DND-41 (cell line): ENCODE measurements at regions not wholly inside any gene's neighbourhood (a gene's known extent, or its start where the extent isn't known, plus 50 kb on each side); places are given as distances from the start of the nearest gene placed in this dataset.

Source experiments
- ATAC-seq: fragments of 200-7000 bp; cut with Tn5 transposase; 3 replicates; pipeline ENCODE4 v1.9.1; 2021; ENCODE audit warnings: low read depth; ENCODE audit not compliant: insufficient read depth
- DNase-seq: peaks from one replicate; pipeline ENCODE4 v3.0.0-alpha.2; 2020
- H2AFZ ChIP-seq: 2 replicates; pipeline ENCODE4 v1.6.0; 2012; ENCODE audit warnings: low read depth, low read length
- H3K27ac ChIP-seq: 2 replicates; pipeline ENCODE4 v1.5.1; 2012; ENCODE audit warnings: low read length, inconsistent platforms
- H3K27me3 ChIP-seq: fragments of 200-600 bp; sonication (generic); 2 replicates; pipeline ENCODE4 v1.6.0; 2012; ENCODE audit warnings: low read length, mild to moderate bottlenecking, inconsistent platforms; ENCODE audit not compliant: insufficient read depth, poor library complexity
- H3K36me3 ChIP-seq: 2 replicates; pipeline ENCODE4 v1.5.1; 2012; ENCODE audit warnings: low read length, inconsistent platforms; ENCODE audit not compliant: insufficient read depth
- H3K4me1 ChIP-seq: 2 replicates; pipeline ENCODE4 v1.5.1; 2012; ENCODE audit warnings: mild to moderate bottlenecking, low read length; ENCODE audit not compliant: insufficient read depth
- H3K4me2 ChIP-seq: 2 replicates; pipeline ENCODE4 v1.6.0; 2012; ENCODE audit warnings: mild to moderate bottlenecking, moderate library complexity, low read length, inconsistent platforms; ENCODE audit not compliant: insufficient read depth
- H3K4me3 ChIP-seq, 2 experiments: fragments of 200-600 bp in 1 of 2; shearing (Covaris generic) in 1 of 2; 2 replicates each; pipeline ENCODE4 v1.5.1; 2012 to 2016; ENCODE audit warnings: inconsistent platforms in 2 of 2, low read length in 2 of 2, mild to moderate bottlenecking in 2 of 2, low read depth in 1 of 2, moderate library complexity in 1 of 2
- H3K79me2 ChIP-seq: 2 replicates; pipeline ENCODE4 v1.6.0; 2012; ENCODE audit warnings: low read length, inconsistent platforms; ENCODE audit not compliant: insufficient read depth
- H3K9ac ChIP-seq: 2 replicates; pipeline ENCODE4 v1.6.0; 2012; ENCODE audit warnings: low read depth, mild to moderate bottlenecking, inconsistent platforms, low read length, moderate library complexity
- H3K9me3 ChIP-seq: 2 replicates; pipeline ENCODE4 v1.5.1; 2012; ENCODE audit warnings: low read length, moderate library complexity, mild to moderate bottlenecking, inconsistent platforms; ENCODE audit not compliant: insufficient read depth, severe bottlenecking
- H4K20me1 ChIP-seq: 2 replicates; pipeline ENCODE4 v1.6.0; 2012; ENCODE audit warnings: low read length; ENCODE audit not compliant: insufficient read depth
- CTCF ChIP-seq: IDR thresholded peaks from 2 replicates; pipeline ENCODE4 v1.5.1; 2012; ENCODE audit warnings: borderline replicate concordance, low read length, moderate library complexity, mild to moderate bottlenecking; ENCODE audit not compliant: poor library complexity, severe bottlenecking; ENCODE audit errors: extremely low read depth
- EZH2 ChIP-seq: IDR thresholded peaks from 3 replicates; pipeline ENCODE4 v1.6.1; 2012; ENCODE audit warnings: borderline replicate concordance, low read depth, mild to moderate bottlenecking, moderate library complexity, low read length, inconsistent platforms; ENCODE audit not compliant: severe bottlenecking

DNA sequence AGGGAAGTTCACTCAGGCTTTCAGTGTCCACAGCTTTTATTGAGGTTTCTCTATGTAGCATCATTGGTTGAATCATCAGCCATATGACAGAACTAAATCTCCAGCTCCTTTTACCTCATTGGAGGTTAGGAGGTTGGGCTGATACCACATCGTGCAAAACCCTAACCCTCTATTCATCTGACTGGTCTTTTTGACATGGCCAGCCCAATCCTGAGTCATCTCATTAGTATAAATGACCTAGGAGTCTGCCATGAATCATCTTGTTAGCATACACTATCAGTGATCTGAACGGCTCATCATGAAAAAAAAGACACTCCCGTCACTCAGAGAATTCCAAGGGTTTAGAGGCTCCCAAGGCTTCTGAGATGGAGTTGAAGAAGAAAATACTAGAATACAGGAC, 669.8 kb upstream of the POT1 start:
- Histone ChIP-seq H3K79me2 (no peaks in the 10 kb centered on the region), H2AFZ (no peak overlapping the region), H4K20me1 (no peaks in the 10 kb centered on the region), H3K4me1 (no peaks in the 10 kb centered on the region), H3K4me3 (no peak overlapping the region), H3K9me3 (no peaks in the 10 kb centered on the region), H3K4me2 (no peak overlapping the region), H3K27me3 (no peaks in the 10 kb centered on the region), H3K27ac (no peak overlapping the region), H3K9ac (no peak overlapping the region), H3K36me3 (no peaks in the 10 kb centered on the region)
- ATAC-seq (no peak), DNase-seq (no peak)
- no peak for TF ChIP-seq EZH2
- TF ChIP-seq CTCF = no peak

GRCh38 chr7:125592331-125592730, 662.7 kb upstream of the POT1 start:
- H4K20me1 ChIP-seq = no peaks in the 10 kb centered on the region
- H2AFZ ChIP-seq = no peak overlapping the region
- H3K36me3 ChIP-seq = no peaks in the 10 kb centered on the region
- no peaks in the 10 kb centered on the region for H3K9me3 ChIP-seq
- no peaks in the 10 kb centered on the region for H3K79me2 ChIP-seq
- TF ChIP-seq EZH2 (no peak), CTCF (no peak)
- no peak overlapping the region for H3K9ac ChIP-seq
- H3K27me3 ChIP-seq = no peaks in the 10 kb centered on the region
- no peak for DNase-seq
- no peak overlapping the region for H3K4me3 ChIP-seq
- no peaks in the 10 kb centered on the region for H3K4me1 ChIP-seq
- no peak overlapping the region for H3K27ac ChIP-seq
- ATAC-seq = no peak
- H3K4me2 ChIP-seq = no peak overlapping the region

DNA sequence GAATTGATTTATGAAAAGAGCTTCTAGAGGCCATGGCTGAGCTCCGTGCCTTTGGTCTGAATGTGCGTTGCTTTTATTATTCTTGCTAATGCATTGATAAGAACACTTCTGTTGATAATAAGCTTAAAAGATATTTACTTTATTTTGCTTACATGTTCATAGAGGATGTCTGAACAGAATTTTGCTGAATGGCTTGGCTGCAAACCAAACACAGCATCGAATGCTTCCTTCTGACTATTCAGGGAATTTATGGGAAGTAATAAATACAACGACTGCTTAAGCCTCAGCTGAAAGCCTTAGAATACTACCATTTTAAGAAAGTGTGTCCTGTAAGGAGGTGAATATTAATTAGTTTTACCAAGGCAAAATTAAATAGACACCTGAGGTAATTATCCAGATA, 643.5 kb upstream of the POT1 start:
- Histone ChIP-seq H3K79me2 (no peaks in the 10 kb centered on the region), H4K20me1 (no peaks in the 10 kb centered on the region), H3K4me1 (no peaks in the 10 kb centered on the region), H3K27me3 (no peaks in the 10 kb centered on the region), H2AFZ (no peak overlapping the region), H3K36me3 (no peaks in the 10 kb centered on the region), H3K27ac (no peak overlapping the region), H3K4me3 (no peak overlapping the region), H3K4me2 (no peak overlapping the region), H3K9me3 (no peaks in the 10 kb centered on the region), H3K9ac (no peak overlapping the region)
- TF ChIP-seq EZH2 = no peak
- no peak for TF ChIP-seq CTCF
- ATAC-seq (no peak), DNase-seq (no peak)

DNA sequence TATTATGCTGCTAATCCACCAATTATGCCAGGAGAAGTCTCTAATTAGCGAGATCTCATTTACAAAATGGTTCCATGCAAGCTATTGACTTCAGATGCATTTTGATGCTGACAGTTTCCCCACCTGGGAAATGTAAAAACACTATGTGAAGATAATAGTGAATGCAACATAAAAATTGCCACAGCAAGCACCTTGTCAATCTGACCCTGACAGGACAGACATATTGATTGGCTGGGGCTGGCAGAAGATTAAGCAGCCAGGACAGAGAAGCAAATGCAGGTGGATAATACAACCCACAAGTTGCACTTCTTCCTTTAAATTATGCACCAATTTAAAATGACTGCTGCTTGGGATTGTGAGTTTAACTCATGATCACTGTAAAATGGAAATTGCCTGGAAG, 642.8 kb upstream of the POT1 start:
- H3K27me3 ChIP-seq = no peaks in the 10 kb centered on the region
- TF ChIP-seq CTCF (no peak), EZH2 (no peak)
- H3K9ac ChIP-seq = no peak overlapping the region
- ATAC-seq (no peak), DNase-seq (no peak)
- H3K36me3 ChIP-seq = no peaks in the 10 kb centered on the region
- no peak overlapping the region for H3K4me3 ChIP-seq
- no peaks in the 10 kb centered on the region for H3K4me1 ChIP-seq
- H4K20me1 ChIP-seq = no peaks in the 10 kb centered on the region
- H3K4me2 ChIP-seq = no peak overlapping the region
- no peaks in the 10 kb centered on the region for H3K9me3 ChIP-seq
- no peak overlapping the region for H3K27ac ChIP-seq
- H3K79me2 ChIP-seq = no peaks in the 10 kb centered on the region
- no peak overlapping the region for H2AFZ ChIP-seq
